ENCODE measurements at regions not wholly inside any gene's neighbourhood (a gene's known extent, or its start where the extent isn't known, plus 50 kb on each side); places are given as distances from the start of the nearest gene placed in this dataset.

- no peak for TF ChIP-seq POLR2AphosphoS5 (IDR thresholded peaks at IDR 0.05)
- TF ChIP-seq, protein P1, sequence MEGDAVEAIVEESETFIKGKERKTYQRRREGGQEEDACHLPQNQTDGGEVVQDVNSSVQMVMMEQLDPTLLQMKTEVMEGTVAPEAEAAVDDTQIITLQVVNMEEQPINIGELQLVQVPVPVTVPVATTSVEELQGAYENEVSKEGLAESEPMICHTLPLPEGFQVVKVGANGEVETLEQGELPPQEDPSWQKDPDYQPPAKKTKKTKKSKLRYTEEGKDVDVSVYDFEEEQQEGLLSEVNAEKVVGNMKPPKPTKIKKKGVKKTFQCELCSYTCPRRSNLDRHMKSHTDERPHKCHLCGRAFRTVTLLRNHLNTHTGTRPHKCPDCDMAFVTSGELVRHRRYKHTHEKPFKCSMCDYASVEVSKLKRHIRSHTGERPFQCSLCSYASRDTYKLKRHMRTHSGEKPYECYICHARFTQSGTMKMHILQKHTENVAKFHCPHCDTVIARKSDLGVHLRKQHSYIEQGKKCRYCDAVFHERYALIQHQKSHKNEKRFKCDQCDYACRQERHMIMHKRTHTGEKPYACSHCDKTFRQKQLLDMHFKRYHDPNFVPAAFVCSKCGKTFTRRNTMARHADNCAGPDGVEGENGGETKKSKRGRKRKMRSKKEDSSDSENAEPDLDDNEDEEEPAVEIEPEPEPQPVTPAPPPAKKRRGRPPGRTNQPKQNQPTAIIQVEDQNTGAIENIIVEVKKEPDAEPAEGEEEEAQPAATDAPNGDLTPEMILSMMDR (IDR thresholded peaks at IDR 0.05) = no peak
- no peak for TF ChIP-seq POLR2A (IDR thresholded peaks at IDR 0.05)
- no peak for TF ChIP-seq EP300 (IDR thresholded peaks at IDR 0.05; ENCODE audit: low read depth)
Measured at GRCh38 chr15:38688761-38689160, 124.1 kb upstream of the RASGRP1 start.

All from transverse colon (tissue), 4 donors.